ENCODE measurements at regions not wholly inside any gene's neighbourhood (a gene's known extent, or its start where the extent isn't known, plus 50 kb on each side); places are given as distances from the start of the nearest gene placed in this dataset.

GRCh38 chr15:96117270-96117669 lies 213.2 kb upstream of the NR2F2 start (continued):
- TF ChIP-seq FOXJ3 (CRISPR knock-in tag; IDR thresholded peaks at IDR 0.05; ENCODE audit: borderline replicate concordance) (no peak), OVOL2 (CRISPR knock-in tag; IDR thresholded peaks at IDR 0.05; ENCODE audit: borderline replicate concordance) (no peak)
- TF ChIP-seq, protein P1, sequence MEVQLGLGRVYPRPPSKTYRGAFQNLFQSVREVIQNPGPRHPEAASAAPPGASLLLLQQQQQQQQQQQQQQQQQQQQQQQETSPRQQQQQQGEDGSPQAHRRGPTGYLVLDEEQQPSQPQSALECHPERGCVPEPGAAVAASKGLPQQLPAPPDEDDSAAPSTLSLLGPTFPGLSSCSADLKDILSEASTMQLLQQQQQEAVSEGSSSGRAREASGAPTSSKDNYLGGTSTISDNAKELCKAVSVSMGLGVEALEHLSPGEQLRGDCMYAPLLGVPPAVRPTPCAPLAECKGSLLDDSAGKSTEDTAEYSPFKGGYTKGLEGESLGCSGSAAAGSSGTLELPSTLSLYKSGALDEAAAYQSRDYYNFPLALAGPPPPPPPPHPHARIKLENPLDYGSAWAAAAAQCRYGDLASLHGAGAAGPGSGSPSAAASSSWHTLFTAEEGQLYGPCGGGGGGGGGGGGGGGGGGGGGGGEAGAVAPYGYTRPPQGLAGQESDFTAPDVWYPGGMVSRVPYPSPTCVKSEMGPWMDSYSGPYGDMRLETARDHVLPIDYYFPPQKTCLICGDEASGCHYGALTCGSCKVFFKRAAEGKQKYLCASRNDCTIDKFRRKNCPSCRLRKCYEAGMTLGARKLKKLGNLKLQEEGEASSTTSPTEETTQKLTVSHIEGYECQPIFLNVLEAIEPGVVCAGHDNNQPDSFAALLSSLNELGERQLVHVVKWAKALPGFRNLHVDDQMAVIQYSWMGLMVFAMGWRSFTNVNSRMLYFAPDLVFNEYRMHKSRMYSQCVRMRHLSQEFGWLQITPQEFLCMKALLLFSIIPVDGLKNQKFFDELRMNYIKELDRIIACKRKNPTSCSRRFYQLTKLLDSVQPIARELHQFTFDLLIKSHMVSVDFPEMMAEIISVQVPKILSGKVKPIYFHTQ (CRISPR knock-in tag; IDR thresholded peaks at IDR 0.05) = no peak
- TF ChIP-seq, protein P2, sequence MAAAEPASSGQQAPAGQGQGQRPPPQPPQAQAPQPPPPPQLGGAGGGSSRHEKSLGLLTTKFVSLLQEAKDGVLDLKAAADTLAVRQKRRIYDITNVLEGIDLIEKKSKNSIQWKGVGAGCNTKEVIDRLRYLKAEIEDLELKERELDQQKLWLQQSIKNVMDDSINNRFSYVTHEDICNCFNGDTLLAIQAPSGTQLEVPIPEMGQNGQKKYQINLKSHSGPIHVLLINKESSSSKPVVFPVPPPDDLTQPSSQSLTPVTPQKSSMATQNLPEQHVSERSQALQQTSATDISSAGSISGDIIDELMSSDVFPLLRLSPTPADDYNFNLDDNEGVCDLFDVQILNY (CRISPR knock-in tag; IDR thresholded peaks at IDR 0.05) = no peak

DNA sequence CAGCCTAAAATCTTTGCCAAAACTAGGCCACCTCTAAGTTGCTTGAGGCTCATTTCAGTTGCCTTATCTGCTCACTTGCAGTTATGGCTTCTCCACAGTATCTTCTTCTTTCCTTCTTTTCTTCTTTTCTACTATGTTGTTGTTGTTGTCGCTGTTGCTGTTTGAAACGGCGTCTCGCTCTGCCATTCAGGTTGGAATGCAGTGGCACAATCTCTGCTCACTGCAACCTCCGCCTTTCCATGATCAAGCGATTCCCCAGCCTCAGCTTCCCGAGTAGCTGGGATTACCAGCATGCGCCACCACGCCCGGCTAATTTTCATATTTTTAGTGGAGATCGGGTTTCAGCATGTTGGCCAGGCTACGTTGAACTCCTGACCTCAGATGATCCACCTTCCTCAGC lies 210.8 kb upstream of the NR2F2 start:
- ChIA-PET CTCF (no interaction called here), POLR2A (no interaction called here)
- Mint-ChIP-seq H3K27ac (no peak overlapping the region), H3K4me1 (peaks cover 13% of the 10 kb centered on the region), H3K4me3 (no peak overlapping the region), H3K9me3 (no peaks in the 10 kb centered on the region), H3K36me3 (no peaks in the 10 kb centered on the region), H3K27me3 (ENCODE audit: low read depth) (peaks cover 2% of the 10 kb centered on the region; the same call in 1 of the 2 replicates)
- no peak for ATAC-seq
- no peak for DNase-seq (ENCODE audit: low spot score)
- no peak for TF ChIP-seq HMGXB4 (CRISPR knock-in tag; IDR thresholded peaks at IDR 0.05)
- no peak for TF ChIP-seq SOX15 (CRISPR knock-in tag; IDR thresholded peaks at IDR 0.05)
- TF ChIP-seq CREM (CRISPR knock-in tag; IDR thresholded peaks at IDR 0.05) = no peak
- TF ChIP-seq, protein P3, sequence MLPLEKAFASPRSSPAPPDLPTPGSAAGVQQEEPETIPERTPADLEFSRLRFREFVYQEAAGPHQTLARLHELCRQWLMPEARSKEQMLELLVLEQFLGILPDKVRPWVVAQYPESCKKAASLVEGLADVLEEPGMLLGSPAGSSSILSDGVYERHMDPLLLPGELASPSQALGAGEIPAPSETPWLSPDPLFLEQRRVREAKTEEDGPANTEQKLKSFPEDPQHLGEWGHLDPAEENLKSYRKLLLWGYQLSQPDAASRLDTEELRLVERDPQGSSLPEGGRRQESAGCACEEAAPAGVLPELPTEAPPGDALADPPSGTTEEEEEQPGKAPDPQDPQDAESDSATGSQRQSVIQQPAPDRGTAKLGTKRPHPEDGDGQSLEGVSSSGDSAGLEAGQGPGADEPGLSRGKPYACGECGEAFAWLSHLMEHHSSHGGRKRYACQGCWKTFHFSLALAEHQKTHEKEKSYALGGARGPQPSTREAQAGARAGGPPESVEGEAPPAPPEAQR (CRISPR knock-in tag; IDR thresholded peaks at IDR 0.05) = no peak
- TF ChIP-seq NR1H2 (CRISPR knock-in tag; IDR thresholded peaks at IDR 0.05) = no peak
- TF ChIP-seq, protein P4, sequence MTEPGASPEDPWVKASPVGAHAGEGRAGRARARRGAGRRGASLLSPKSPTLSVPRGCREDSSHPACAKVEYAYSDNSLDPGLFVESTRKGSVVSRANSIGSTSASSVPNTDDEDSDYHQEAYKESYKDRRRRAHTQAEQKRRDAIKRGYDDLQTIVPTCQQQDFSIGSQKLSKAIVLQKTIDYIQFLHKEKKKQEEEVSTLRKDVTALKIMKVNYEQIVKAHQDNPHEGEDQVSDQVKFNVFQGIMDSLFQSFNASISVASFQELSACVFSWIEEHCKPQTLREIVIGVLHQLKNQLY (CRISPR knock-in tag; IDR thresholded peaks at IDR 0.05) = no peak
- no peak for TF ChIP-seq ZNF121 (CRISPR knock-in tag; IDR thresholded peaks at IDR 0.05)
- no peak for TF ChIP-seq CDX4 (CRISPR knock-in tag; IDR thresholded peaks at IDR 0.05; ENCODE audit: borderline replicate concordance)
- no peak for TF ChIP-seq GTF2I (CRISPR knock-in tag; conservative IDR thresholded peaks at IDR 0.05)
- TF ChIP-seq USF2 (CRISPR knock-in tag; IDR thresholded peaks at IDR 0.05) = no peak
- no peak for TF ChIP-seq NFE2L1 (CRISPR knock-in tag; IDR thresholded peaks at IDR 0.05)
- TF ChIP-seq, protein P5, sequence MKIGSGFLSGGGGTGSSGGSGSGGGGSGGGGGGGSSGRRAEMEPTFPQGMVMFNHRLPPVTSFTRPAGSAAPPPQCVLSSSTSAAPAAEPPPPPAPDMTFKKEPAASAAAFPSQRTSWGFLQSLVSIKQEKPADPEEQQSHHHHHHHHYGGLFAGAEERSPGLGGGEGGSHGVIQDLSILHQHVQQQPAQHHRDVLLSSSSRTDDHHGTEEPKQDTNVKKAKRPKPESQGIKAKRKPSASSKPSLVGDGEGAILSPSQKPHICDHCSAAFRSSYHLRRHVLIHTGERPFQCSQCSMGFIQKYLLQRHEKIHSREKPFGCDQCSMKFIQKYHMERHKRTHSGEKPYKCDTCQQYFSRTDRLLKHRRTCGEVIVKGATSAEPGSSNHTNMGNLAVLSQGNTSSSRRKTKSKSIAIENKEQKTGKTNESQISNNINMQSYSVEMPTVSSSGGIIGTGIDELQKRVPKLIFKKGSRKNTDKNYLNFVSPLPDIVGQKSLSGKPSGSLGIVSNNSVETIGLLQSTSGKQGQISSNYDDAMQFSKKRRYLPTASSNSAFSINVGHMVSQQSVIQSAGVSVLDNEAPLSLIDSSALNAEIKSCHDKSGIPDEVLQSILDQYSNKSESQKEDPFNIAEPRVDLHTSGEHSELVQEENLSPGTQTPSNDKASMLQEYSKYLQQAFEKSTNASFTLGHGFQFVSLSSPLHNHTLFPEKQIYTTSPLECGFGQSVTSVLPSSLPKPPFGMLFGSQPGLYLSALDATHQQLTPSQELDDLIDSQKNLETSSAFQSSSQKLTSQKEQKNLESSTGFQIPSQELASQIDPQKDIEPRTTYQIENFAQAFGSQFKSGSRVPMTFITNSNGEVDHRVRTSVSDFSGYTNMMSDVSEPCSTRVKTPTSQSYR (CRISPR knock-in tag; IDR thresholded peaks at IDR 0.05) = no peak
- no peak for TF ChIP-seq JAZF1 (CRISPR knock-in tag; IDR thresholded peaks at IDR 0.05)
- TF ChIP-seq CREB1 (CRISPR knock-in tag; IDR thresholded peaks at IDR 0.05) = no peak
- no peak for TF ChIP-seq GRHL2 (CRISPR knock-in tag; IDR thresholded peaks at IDR 0.05; ENCODE audit: insufficient replicate concordance, severe bottlenecking)
